ENCODE measurements at regions not wholly inside any gene's neighbourhood (a gene's known extent, or its start where the extent isn't known, plus 50 kb on each side); places are given as distances from the start of the nearest gene placed in this dataset.
"Not testable (repeated sequence)": the region's sequence is repeated elsewhere in the genome, so short reads cannot be mapped to it uniquely, and the experiment has no call there.

- POLR2A ChIA-PET, result no interaction called here
These were observed 264.2 kb upstream of the KITLG start for GRCh38 chr12:88844426-88844825.

GRCh38 chr12:88842314-88842713 is 262.0 kb upstream of the KITLG start:
- H3K4me3 Mint-ChIP-seq, result no peak overlapping the region
- POLR2A ChIA-PET, result no interaction called here
- no peaks in the 10 kb centered on the region for H3K4me1 Mint-ChIP-seq (ENCODE audit: low read depth)
- H3K27ac Mint-ChIP-seq, result no peak overlapping the region
- H3K27me3 Mint-ChIP-seq, result no peaks in the 10 kb centered on the region
- H3K9me3 Mint-ChIP-seq, result peaks cover 17% of the 10 kb centered on the region
- no peaks in the 10 kb centered on the region for H3K36me3 Mint-ChIP-seq
- intact Hi-C loops (cut with micrococcal nuclease), result no loop called here
- CTCF ChIA-PET, result no interaction called here
- no peak for DNase-seq

More at GRCh38 chr12:88844426-88844825, 264.2 kb upstream of the KITLG start:
- H3K4me1 Mint-ChIP-seq (ENCODE audit: low read depth), result no peaks in the 10 kb centered on the region
- H3K36me3 Mint-ChIP-seq, result no peaks in the 10 kb centered on the region
- no peak overlapping the region for H3K27ac Mint-ChIP-seq
- no peaks in the 10 kb centered on the region for H3K27me3 Mint-ChIP-seq
- no peak for DNase-seq
- intact Hi-C loops (cut with micrococcal nuclease), result no loop called here
- peaks cover 6% of the 10 kb centered on the region for H3K9me3 Mint-ChIP-seq
- no peak overlapping the region for H3K4me3 Mint-ChIP-seq
- CTCF ChIA-PET, result no interaction called here

- ChIA-PET CTCF (interaction anchor here (0.6 kb wide), 1 partner anchor 250 kb away, joined by 3 read pairs; no protein-coding TSS in a partner anchor), POLR2A (no interaction called here)
- H3K4me1 Mint-ChIP-seq (ENCODE audit: low read depth), result no peaks in the 10 kb centered on the region
- no peak overlapping the region for H3K27ac Mint-ChIP-seq
- H3K4me3 Mint-ChIP-seq, result no peak overlapping the region
- H3K27me3 Mint-ChIP-seq, result no peaks in the 10 kb centered on the region
- no peak for DNase-seq
- H3K36me3 Mint-ChIP-seq, result no peaks in the 10 kb centered on the region
- intact Hi-C loops (cut with micrococcal nuclease), result no loop called here
- peaks cover 17% of the 10 kb centered on the region for H3K9me3 Mint-ChIP-seq
These were observed 259.2 kb upstream of the KITLG start for GRCh38 chr12:88839486-88839885.

GRCh38 chr12:88836156-88836555 is 255.9 kb upstream of the KITLG start:
- H3K9me3 Mint-ChIP-seq, result peaks cover 13% of the 10 kb centered on the region
- intact Hi-C loops (cut with micrococcal nuclease), result no loop called here
- ChIA-PET CTCF (no interaction called here), POLR2A (no interaction called here)
- H3K27me3 Mint-ChIP-seq, result no peaks in the 10 kb centered on the region
- H3K4me3 Mint-ChIP-seq, result no peak overlapping the region
- H3K4me1 Mint-ChIP-seq (ENCODE audit: low read depth), result no peaks in the 10 kb centered on the region
- H3K36me3 Mint-ChIP-seq, result no peaks in the 10 kb centered on the region
- DNase-seq, result no peak
- no peak overlapping the region for H3K27ac Mint-ChIP-seq

- no peak for DNase-seq
- intact Hi-C loops (cut with micrococcal nuclease), result no loop called here
- peaks cover 17% of the 10 kb centered on the region for H3K9me3 Mint-ChIP-seq
- no peak overlapping the region for H3K4me3 Mint-ChIP-seq
- CTCF ChIA-PET, result no interaction called here
- POLR2A ChIA-PET, result no interaction called here
- no peaks in the 10 kb centered on the region for H3K4me1 Mint-ChIP-seq (ENCODE audit: low read depth)
- no peak overlapping the region for H3K27ac Mint-ChIP-seq
- H3K36me3 Mint-ChIP-seq, result no peaks in the 10 kb centered on the region
- no peaks in the 10 kb centered on the region for H3K27me3 Mint-ChIP-seq
These were observed 254.0 kb upstream of the KITLG start for GRCh38 chr12:88834226-88834625.

- no peaks in the 10 kb centered on the region for H3K4me1 Mint-ChIP-seq (ENCODE audit: low read depth)
- no peaks in the 10 kb centered on the region for H3K36me3 Mint-ChIP-seq
- intact Hi-C loops (cut with micrococcal nuclease), result no loop called here
- DNase-seq, result no peak
- POLR2A ChIA-PET, result no interaction called here
- CTCF ChIA-PET, result no interaction called here
- no peak overlapping the region for H3K27ac Mint-ChIP-seq
- H3K9me3 Mint-ChIP-seq, result peaks cover 13% of the 10 kb centered on the region
- no peak overlapping the region for H3K4me3 Mint-ChIP-seq
- no peaks in the 10 kb centered on the region for H3K27me3 Mint-ChIP-seq
These were observed 253.4 kb upstream of the KITLG start for GRCh38 chr12:88833641-88834116.

GRCh38 chr12:88828537-88828936 is 248.3 kb upstream of the KITLG start:
- DNase-seq; H3K36me3 Mint-ChIP-seq; H3K27ac Mint-ChIP-seq; intact Hi-C loops (cut with micrococcal nuclease); H3K9me3 Mint-ChIP-seq; POLR2A ChIA-PET; H3K27me3 Mint-ChIP-seq; H3K4me3 Mint-ChIP-seq; H3K4me1 Mint-ChIP-seq (ENCODE audit: low read depth); CTCF ChIA-PET: not testable (repeated sequence)

GRCh38 chr12:88820012-88820411 is 239.7 kb upstream of the KITLG start:
- Mint-ChIP-seq H3K9me3 (peaks cover 8% of the 10 kb centered on the region), H3K27me3 (no peaks in the 10 kb centered on the region), H3K4me1 (ENCODE audit: low read depth) (no peaks in the 10 kb centered on the region), H3K4me3 (no peak overlapping the region), H3K27ac (no peak overlapping the region), H3K36me3 (no peaks in the 10 kb centered on the region)
- no peak for DNase-seq
- intact Hi-C loops (cut with micrococcal nuclease), result no loop called here
- ChIA-PET POLR2A (no interaction called here), CTCF (no interaction called here)

- Mint-ChIP-seq H3K27me3 (no peaks in the 10 kb centered on the region), H3K4me1 (ENCODE audit: low read depth) (no peaks in the 10 kb centered on the region), H3K36me3 (no peaks in the 10 kb centered on the region), H3K9me3 (peaks cover 8% of the 10 kb centered on the region), H3K27ac (no peak overlapping the region), H3K4me3 (no peak overlapping the region)
- ChIA-PET POLR2A (no interaction called here), CTCF (no interaction called here)
- intact Hi-C loops (cut with micrococcal nuclease), result no loop called here
- no peak for DNase-seq
These were observed 235.9 kb upstream of the KITLG start for GRCh38 chr12:88816201-88816600.

- Mint-ChIP-seq H3K4me3 (no peak overlapping the region), H3K27me3 (no peaks in the 10 kb centered on the region), H3K9me3 (peaks cover 3% of the 10 kb centered on the region), H3K27ac (no peak overlapping the region), H3K4me1 (ENCODE audit: low read depth) (no peaks in the 10 kb centered on the region), H3K36me3 (no peaks in the 10 kb centered on the region)
- intact Hi-C loops (cut with micrococcal nuclease), result no loop called here
- CTCF ChIA-PET, result no interaction called here
- POLR2A ChIA-PET, result no interaction called here
- DNase-seq, result no peak
These were observed 234.5 kb upstream of the KITLG start for GRCh38 chr12:88814779-88815178.

- Mint-ChIP-seq H3K27ac (no peak overlapping the region), H3K4me1 (ENCODE audit: low read depth) (no peaks in the 10 kb centered on the region), H3K36me3 (no peaks in the 10 kb centered on the region), H3K27me3 (no peaks in the 10 kb centered on the region), H3K4me3 (no peak overlapping the region), H3K9me3 (no peaks in the 10 kb centered on the region)
- intact Hi-C loops (cut with micrococcal nuclease), result no loop called here
- no peak for DNase-seq
- CTCF ChIA-PET, result no interaction called here
- POLR2A ChIA-PET, result no interaction called here
These were observed 232.3 kb upstream of the KITLG start for GRCh38 chr12:88812610-88813009.

- H3K36me3 Mint-ChIP-seq, result no peaks in the 10 kb centered on the region
- intact Hi-C loops (cut with micrococcal nuclease), result no loop called here
- H3K27me3 Mint-ChIP-seq, result no peaks in the 10 kb centered on the region
- POLR2A ChIA-PET, result no interaction called here
- CTCF ChIA-PET, result no interaction called here
- DNase-seq, result no peak
- H3K4me1 Mint-ChIP-seq (ENCODE audit: low read depth), result no peaks in the 10 kb centered on the region
- no peak overlapping the region for H3K27ac Mint-ChIP-seq
- no peaks in the 10 kb centered on the region for H3K9me3 Mint-ChIP-seq
- H3K4me3 Mint-ChIP-seq, result no peak overlapping the region
These were observed 230.5 kb upstream of the KITLG start for GRCh38 chr12:88810806-88811205.

GRCh38 chr12:88809841-88810240 is 229.6 kb upstream of the KITLG start:
- intact Hi-C loops (cut with micrococcal nuclease); H3K27ac Mint-ChIP-seq; H3K36me3 Mint-ChIP-seq: not testable (repeated sequence)

GRCh38 chr12:88805692-88806091 is 225.4 kb upstream of the KITLG start:
- Mint-ChIP-seq H3K4me1 (ENCODE audit: low read depth) (no peaks in the 10 kb centered on the region), H3K27ac (no peak overlapping the region), H3K4me3 (no peak overlapping the region), H3K27me3 (no peaks in the 10 kb centered on the region), H3K9me3 (no peaks in the 10 kb centered on the region), H3K36me3 (no peaks in the 10 kb centered on the region)
- POLR2A ChIA-PET, result no interaction called here
- CTCF ChIA-PET, result no interaction called here
- intact Hi-C loops (cut with micrococcal nuclease), result no loop called here
- DNase-seq, result no peak

More at GRCh38 chr12:88809841-88810240, 229.6 kb upstream of the KITLG start:
- H3K4me1 Mint-ChIP-seq (ENCODE audit: low read depth); POLR2A ChIA-PET; H3K27me3 Mint-ChIP-seq; H3K4me3 Mint-ChIP-seq; DNase-seq; H3K9me3 Mint-ChIP-seq; CTCF ChIA-PET: not testable (repeated sequence)
